Trophoblast cell (in vitro differentiated cells and primary cell): ENCODE measurements at regions not wholly inside any gene's neighbourhood (a gene's known extent, or its start where the extent isn't known, plus 50 kb on each side); places are given as distances from the start of the nearest gene placed in this dataset.

Source experiments
- DNase-seq, 2 donors: peaks; one replicate each; pipeline ENCODE4 v3.0.0-alpha.2; 2016
- H2AFZ ChIP-seq: 2 replicates; pipeline ENCODE4 v1.6.1; 2013; ENCODE audit warnings: low read length, moderate library complexity, mild to moderate bottlenecking; ENCODE audit not compliant: insufficient read depth, poor library complexity
- H2AK5ac ChIP-seq: 2 replicates; pipeline ENCODE4 v1.6.1; 2013; ENCODE audit warnings: mild to moderate bottlenecking, low read length
- H2BK120ac ChIP-seq: 2 replicates; pipeline ENCODE4 v1.6.1; 2013; ENCODE audit warnings: low read length, mild to moderate bottlenecking, moderate library complexity; ENCODE audit not compliant: insufficient read depth, poor library complexity
- H2BK12ac ChIP-seq: 2 replicates; pipeline ENCODE4 v1.6.1; 2013; ENCODE audit warnings: mild to moderate bottlenecking, low read length, moderate library complexity
- H2BK5ac ChIP-seq: 2 replicates; pipeline ENCODE4 v1.6.1; 2013; ENCODE audit warnings: low read length, low read depth, moderate library complexity, mild to moderate bottlenecking; ENCODE audit not compliant: poor library complexity
- H3K14ac ChIP-seq: 2 replicates; pipeline ENCODE4 v1.6.1; 2013; ENCODE audit warnings: mild to moderate bottlenecking, low read length
- H3K18ac ChIP-seq: 2 replicates; pipeline ENCODE4 v1.6.1; 2013; ENCODE audit warnings: mild to moderate bottlenecking, low read length
- H3K23ac ChIP-seq: 2 replicates; pipeline ENCODE4 v1.6.1; 2013; ENCODE audit warnings: low read length
- H3K27ac ChIP-seq: 2 replicates; pipeline ENCODE4 v1.5.1; 2013; ENCODE audit warnings: low read depth, mild to moderate bottlenecking, inconsistent platforms, low read length, moderate library complexity
- H3K27me3 ChIP-seq: 2 replicates; pipeline ENCODE4 v1.6.1; 2013; ENCODE audit warnings: inconsistent platforms, mild to moderate bottlenecking, low read length, moderate library complexity; ENCODE audit not compliant: insufficient read depth
- H3K36me3 ChIP-seq, 2 experiments: 1 replicate in 1 of 2; 2 replicates in 1 of 2; pipeline ENCODE4 v1.6.1; 2013; ENCODE audit warnings: low read length in 2 of 2, mild to moderate bottlenecking in 2 of 2, moderate library complexity in 1 of 2; ENCODE audit not compliant: insufficient read depth in 2 of 2, control insufficient read depth in 1 of 2
- H3K4ac ChIP-seq: 2 replicates; pipeline ENCODE4 v1.6.1; 2013; ENCODE audit warnings: low read depth, mild to moderate bottlenecking, low read length, moderate library complexity
- H3K4me1 ChIP-seq, 2 experiments: 1 replicate in 1 of 2; 2 replicates in 1 of 2; pipeline ENCODE4 v1.6.1; 2013; ENCODE audit warnings: low read length in 2 of 2, mild to moderate bottlenecking in 2 of 2, moderate library complexity in 1 of 2; ENCODE audit not compliant: insufficient read depth in 2 of 2, control insufficient read depth in 1 of 2
- H3K4me2 ChIP-seq: 2 replicates; pipeline ENCODE4 v1.6.1; 2013; ENCODE audit warnings: inconsistent platforms, mild to moderate bottlenecking, low read length, moderate library complexity
- H3K4me3 ChIP-seq: 2 replicates; pipeline ENCODE4 v1.5.1; 2013; ENCODE audit warnings: mild to moderate bottlenecking, low read depth, low read length, inconsistent platforms
- H3K79me1 ChIP-seq: one replicate; pipeline ENCODE4 v1.6.1; 2013; ENCODE audit warnings: low read length
- H3K79me2 ChIP-seq: 2 replicates; pipeline ENCODE4 v1.6.1; 2013; ENCODE audit warnings: low read length, mild to moderate bottlenecking; ENCODE audit not compliant: control insufficient read depth, insufficient read depth, poor library complexity
- H3K9ac ChIP-seq: 2 replicates; pipeline ENCODE4 v1.6.1; 2013; ENCODE audit warnings: mild to moderate bottlenecking, low read length
- H3K9me3 ChIP-seq: 2 replicates; pipeline ENCODE4 v1.6.1; 2013; ENCODE audit warnings: low read depth, mild to moderate bottlenecking, control low read depth, inconsistent platforms, low read length; ENCODE audit not compliant: insufficient read depth
- H4K12ac ChIP-seq: 2 replicates; pipeline ENCODE4 v1.6.1; 2013; ENCODE audit warnings: low read depth, mild to moderate bottlenecking, low read length, moderate library complexity
- H4K8ac ChIP-seq: 2 replicates; pipeline ENCODE4 v1.6.1; 2013; ENCODE audit warnings: low read depth, mild to moderate bottlenecking, low read length, moderate library complexity
- H4K91ac ChIP-seq: one replicate; pipeline ENCODE4 v1.6.1; 2013; ENCODE audit warnings: low read depth, mild to moderate bottlenecking, low read length, moderate library complexity
- WGBS: extraction: QIAGEN DNeasy Blood & Tissue Kit; methylation state at CpG from one replicate; pipeline ENCODE4 v1.1.7; 2013; ENCODE audit warnings: missing lambda C conversion rate; ENCODE audit not compliant: insufficient read length, insufficient coverage; ENCODE audit errors: extremely low coverage; 5-methylcytosine and 5-hydroxymethylcytosine counted together

DNA sequence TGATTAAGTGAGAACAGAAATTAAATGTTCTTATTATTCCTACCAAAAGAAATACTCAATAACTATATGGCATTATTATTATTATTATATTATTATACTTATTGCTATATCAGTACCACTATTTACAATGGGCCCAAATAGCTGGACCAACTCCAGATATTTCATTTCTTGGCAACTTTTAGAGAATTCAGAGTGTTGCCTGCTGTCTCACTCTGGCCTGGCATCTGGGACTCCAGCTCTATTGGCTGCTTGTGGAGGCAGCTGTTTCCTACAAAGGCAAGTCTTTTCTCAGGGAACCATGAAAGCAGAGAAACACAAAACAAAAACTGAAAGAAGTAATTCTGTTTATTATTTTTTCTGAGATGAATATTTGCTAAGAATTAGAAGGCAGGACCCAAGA is 105.1 kb upstream of the SORCS1 start:
- H3K79me1 ChIP-seq = no peaks in the 10 kb centered on the region
- H2AFZ ChIP-seq = no peak overlapping the region
- no peak overlapping the region for H4K91ac ChIP-seq
- H3K4ac ChIP-seq = no peak overlapping the region
- no peak overlapping the region for H2BK12ac ChIP-seq
- no peak overlapping the region for H3K14ac ChIP-seq
- H3K18ac ChIP-seq = no peak overlapping the region
- no peaks in the 10 kb centered on the region for H3K36me3 ChIP-seq
- H3K27ac ChIP-seq = no peak overlapping the region
- no peak overlapping the region for H2BK120ac ChIP-seq
- no peak for DNase-seq
- no peak overlapping the region for H3K4me2 ChIP-seq
- H3K23ac ChIP-seq = no peak overlapping the region
- H4K8ac ChIP-seq = no peak overlapping the region
- H3K4me1 ChIP-seq = no peaks in the 10 kb centered on the region
- H3K9me3 ChIP-seq = no peaks in the 10 kb centered on the region
- no peaks in the 10 kb centered on the region for H3K27me3 ChIP-seq
- no peak overlapping the region for H3K9ac ChIP-seq
- no peaks in the 10 kb centered on the region for H3K79me2 ChIP-seq
- no peak overlapping the region for H4K12ac ChIP-seq
- H2BK5ac ChIP-seq = no peak overlapping the region
- no peak overlapping the region for H3K4me3 ChIP-seq
- H2AK5ac ChIP-seq = no peak overlapping the region

DNA sequence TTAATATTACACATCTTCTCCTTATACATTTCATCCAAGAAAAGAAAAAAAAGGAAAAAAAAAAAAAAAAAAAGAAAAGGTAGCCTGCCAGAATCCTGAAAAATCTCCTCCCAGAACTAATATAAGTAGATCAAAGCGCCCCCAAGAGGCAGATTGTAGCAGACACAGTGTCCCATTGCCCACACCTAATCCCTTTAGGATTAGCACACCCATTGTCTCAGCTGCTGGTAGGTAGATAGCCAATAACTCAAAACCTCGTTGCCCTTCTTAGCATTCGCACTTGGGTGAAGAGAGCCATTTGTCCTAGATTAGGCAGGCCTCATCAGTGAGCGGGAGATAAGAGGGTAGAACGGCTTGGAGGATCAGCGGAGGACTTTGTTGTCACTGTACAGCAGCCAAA is 100.2 kb upstream of the SORCS1 start:
- H3K4me2 ChIP-seq = no peak overlapping the region
- WGBS = no CpG with 5 or more reads among the region's 6 CpGs
- no peak overlapping the region for H3K4me3 ChIP-seq
- H3K79me2 ChIP-seq = no peaks in the 10 kb centered on the region
- no peak overlapping the region for H2BK12ac ChIP-seq
- H2BK120ac ChIP-seq = no peak overlapping the region
- no peak overlapping the region for H4K12ac ChIP-seq
- no peaks in the 10 kb centered on the region for H3K79me1 ChIP-seq
- DNase-seq = no peak
- H3K36me3 ChIP-seq = no peaks in the 10 kb centered on the region
- H2BK5ac ChIP-seq = no peak overlapping the region
- H4K8ac ChIP-seq = no peak overlapping the region
- no peak overlapping the region for H3K4ac ChIP-seq
- H3K18ac ChIP-seq = no peak overlapping the region
- H3K14ac ChIP-seq = no peak overlapping the region
- H3K27ac ChIP-seq = no peak overlapping the region
- no peak overlapping the region for H3K9ac ChIP-seq
- no peak overlapping the region for H3K23ac ChIP-seq
- H2AFZ ChIP-seq = no peak overlapping the region
- no peak overlapping the region for H4K91ac ChIP-seq
- no peaks in the 10 kb centered on the region for H3K9me3 ChIP-seq
- H2AK5ac ChIP-seq = no peak overlapping the region
- no peaks in the 10 kb centered on the region for H3K27me3 ChIP-seq
- no peaks in the 10 kb centered on the region for H3K4me1 ChIP-seq

DNA sequence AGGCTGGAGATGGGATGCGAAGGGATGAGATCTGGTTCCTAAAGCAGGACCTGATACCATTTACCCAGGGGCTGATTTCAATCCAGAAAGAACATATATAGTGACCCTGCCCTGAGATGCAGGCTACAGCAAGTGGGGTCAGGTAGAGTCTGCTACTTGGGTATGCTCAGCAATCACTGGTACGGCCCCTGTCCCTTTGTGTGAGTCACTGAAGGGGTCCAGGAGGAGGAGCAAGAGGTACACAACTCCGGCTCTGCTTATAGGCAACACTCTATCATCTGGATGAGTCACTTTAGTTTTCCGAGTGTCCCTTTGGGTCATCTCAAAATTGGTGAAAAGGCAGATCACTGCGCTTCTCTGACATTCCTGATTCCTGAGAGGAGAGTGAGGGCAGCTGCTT is 79.6 kb upstream of the SORCS1 start:
- Histone ChIP-seq H3K23ac (no peak overlapping the region), H3K27ac (no peak overlapping the region), H2BK12ac (no peak overlapping the region), H3K79me1 (no peaks in the 10 kb centered on the region), H3K9me3 (no peaks in the 10 kb centered on the region), H2BK5ac (no peak overlapping the region), H4K8ac (no peak overlapping the region), H3K4ac (no peak overlapping the region), H3K4me3 (no peak overlapping the region), H4K12ac (no peak overlapping the region), H3K9ac (no peak overlapping the region), H3K18ac (no peak overlapping the region), H2AK5ac (no peak overlapping the region), H4K91ac (no peak overlapping the region), H2BK120ac (no peak overlapping the region), H3K4me2 (no peak overlapping the region), H3K14ac (no peak overlapping the region), H3K79me2 (no peaks in the 10 kb centered on the region), H3K36me3 (no peaks in the 10 kb centered on the region), H3K27me3 (no peaks in the 10 kb centered on the region), H3K4me1 (no peaks in the 10 kb centered on the region), H2AFZ (no peak overlapping the region)
- no CpG with 5 or more reads among the region's 5 CpGs for WGBS
- no peak for DNase-seq

DNA sequence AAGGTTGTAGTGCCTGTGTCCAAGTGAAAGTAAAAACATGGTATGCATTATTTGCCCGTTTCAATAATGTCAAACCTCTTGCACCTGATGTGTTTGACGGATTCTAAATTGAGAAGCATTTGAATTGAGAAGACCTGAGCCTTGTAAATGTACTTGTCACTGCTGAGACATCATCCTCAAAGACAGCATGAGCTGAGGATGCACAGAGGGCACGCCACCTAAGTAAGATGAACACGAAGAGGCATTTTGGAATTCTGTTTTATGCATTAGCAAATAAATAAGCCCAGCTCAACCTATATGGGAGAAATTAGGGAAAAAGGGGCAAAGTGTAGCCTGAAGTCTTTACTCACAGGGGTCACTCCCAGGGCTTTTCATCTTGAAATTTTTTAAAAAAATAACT is 73.8 kb upstream of the SORCS1 start:
- no peak overlapping the region for H4K91ac ChIP-seq
- no peak overlapping the region for H2AFZ ChIP-seq
- WGBS = no CpG with 5 or more reads among the region's 4 CpGs
- no peak overlapping the region for H4K8ac ChIP-seq
- H3K79me1 ChIP-seq = no peaks in the 10 kb centered on the region
- no peaks in the 10 kb centered on the region for H3K27me3 ChIP-seq
- H3K18ac ChIP-seq = no peak overlapping the region
- H3K4ac ChIP-seq = no peak overlapping the region
- H3K14ac ChIP-seq = no peak overlapping the region
- H3K36me3 ChIP-seq = no peaks in the 10 kb centered on the region
- no peak overlapping the region for H3K4me2 ChIP-seq
- no peak overlapping the region for H3K27ac ChIP-seq
- H4K12ac ChIP-seq = no peak overlapping the region
- no peak overlapping the region for H2BK12ac ChIP-seq
- H3K23ac ChIP-seq = no peak overlapping the region
- H2BK120ac ChIP-seq = no peak overlapping the region
- no peak for DNase-seq
- no peak overlapping the region for H3K4me3 ChIP-seq
- no peaks in the 10 kb centered on the region for H3K79me2 ChIP-seq
- no peak overlapping the region for H3K9ac ChIP-seq
- no peak overlapping the region for H2AK5ac ChIP-seq
- no peaks in the 10 kb centered on the region for H3K9me3 ChIP-seq
- no peak overlapping the region for H2BK5ac ChIP-seq
- H3K4me1 ChIP-seq = no peaks in the 10 kb centered on the region

DNA sequence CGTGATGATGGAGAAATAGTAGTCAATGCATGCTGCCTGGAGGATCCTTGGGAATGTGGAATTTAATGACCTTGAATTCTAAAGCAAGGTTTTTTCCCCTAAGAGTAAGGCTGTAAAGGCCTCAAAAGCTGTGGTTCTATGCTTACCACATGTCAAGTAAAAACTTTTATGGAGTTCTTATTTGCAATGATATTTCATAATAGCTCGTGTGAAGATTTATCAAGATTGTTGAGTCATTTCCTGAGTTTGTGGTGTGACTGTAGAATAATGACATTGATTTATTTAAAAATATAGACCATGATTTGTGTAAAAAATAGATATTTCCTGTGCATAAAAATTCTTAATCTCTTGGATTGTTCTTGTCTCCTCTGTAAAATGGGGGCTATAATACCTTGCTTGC is 67.5 kb upstream of the SORCS1 start:
- no peak overlapping the region for H2AFZ ChIP-seq
- WGBS = no CpG with 5 or more reads among the region's 2 CpGs
- H4K12ac ChIP-seq = no peak overlapping the region

More for the DNA sequence above, 67.5 kb upstream of the SORCS1 start:
- DNase-seq = no peak
- no peak overlapping the region for H3K4ac ChIP-seq
- H2AK5ac ChIP-seq = no peak overlapping the region
- H3K79me2 ChIP-seq = no peaks in the 10 kb centered on the region
- H2BK5ac ChIP-seq = no peak overlapping the region
- no peak overlapping the region for H3K4me2 ChIP-seq
- no peak overlapping the region for H3K23ac ChIP-seq
- H3K79me1 ChIP-seq = no peaks in the 10 kb centered on the region
- H4K91ac ChIP-seq = no peak overlapping the region
- H3K14ac ChIP-seq = no peak overlapping the region
- H3K36me3 ChIP-seq = no peaks in the 10 kb centered on the region
- no peaks in the 10 kb centered on the region for H3K9me3 ChIP-seq
- no peak overlapping the region for H2BK120ac ChIP-seq
- H3K27me3 ChIP-seq = no peaks in the 10 kb centered on the region
- no peak overlapping the region for H3K27ac ChIP-seq
- H3K4me1 ChIP-seq = peaks cover 0 to 2% of the 10 kb centered on the region in 2 experiments
- H2BK12ac ChIP-seq = no peak overlapping the region
- no peak overlapping the region for H3K18ac ChIP-seq
- H3K4me3 ChIP-seq = no peak overlapping the region
- H4K8ac ChIP-seq = no peak overlapping the region
- H3K9ac ChIP-seq = no peak overlapping the region
